HepG2 (cell line): ENCODE measurements at regions not wholly inside any gene's neighbourhood (a gene's known extent, or its start where the extent isn't known, plus 50 kb on each side); places are given as distances from the start of the nearest gene placed in this dataset.

Source experiments
- ATAC-seq: fragments of 200-7000 bp; cut with Tn5 transposase; 3 replicates; pipeline ENCODE4 v1.9.1; 2020; ENCODE audit warnings: mild to moderate bottlenecking, moderate library complexity
- BruUV-seq: library from RNA; stranded (reverse); fragments of 400-500 nt; replicated peaks from 2 replicates; lab custom pipeline; 2021; lab: Mats Ljungman, UMichigan
- CTCF ChIA-PET: fragments of 300-600 bp; formaldehyde crosslinking; extraction: SDS; loops from one replicate; lab custom pipeline; 2021; ENCODE audit warnings: low total read pairs, inconsistent platforms, low intra/inter-chr PET ratio; lab: Yijun Ruan, JAX
- POLR2A ChIA-PET: fragments of 350-600 bp; sonication (Branson Sonifier 250); formaldehyde crosslinking; loops from one replicate; lab custom pipeline; 2020; ENCODE audit warnings: antibody characterized with exemption, inconsistent platforms; lab: Yijun Ruan, JAX
- DNase-seq: peaks from one replicate; pipeline ENCODE4 v3.0.0-alpha.2; 2015; ENCODE audit warnings: low spot score
- FAIRE-seq: peaks from 3 replicates; lab custom pipeline; 2011; peaks lifted over from hg19 to GRCh38; lab: Jason Lieb, UNC
- H2AFZ ChIP-seq: one replicate; pipeline ENCODE4 v1.6.1; 2011; ENCODE audit warnings: low read length, inconsistent platforms
- H3K27ac ChIP-seq: fragments of 300-600 bp; 3 replicates; pipeline ENCODE4 v1.8.0; 2011; ENCODE audit warnings: mixed run types, mild to moderate bottlenecking, mixed read lengths, low read length, inconsistent platforms; ENCODE audit not compliant: insufficient read depth; ENCODE audit errors: extremely low read length
- H3K27me3 ChIP-seq, 2 experiments: fragments of 200-600 bp in 1 of 2; 2 replicates in 1 of 2; 3 replicates in 1 of 2; pipeline versions ENCODE4 v1.6.0 to v1.8.0; 2011; ENCODE audit warnings: low read length in 2 of 2, mild to moderate bottlenecking in 2 of 2, moderate library complexity in 2 of 2, inconsistent platforms in 1 of 2; ENCODE audit not compliant: insufficient read depth in 2 of 2, control insufficient read depth in 1 of 2
- H3K36me3 ChIP-seq, 2 experiments: fragments of 200-600 bp in 1 of 2; replicated peaks in 1 of 2; 2 replicates in 1 of 2; 3 replicates in 1 of 2; pipeline versions ENCODE4 v1.5.1 to v1.8.0; 2011; ENCODE audit warnings: low read length in 2 of 2, inconsistent platforms in 1 of 2; ENCODE audit not compliant: insufficient read depth in 2 of 2, control insufficient read depth in 1 of 2
- H3K4me1 ChIP-seq: 2 replicates; pipeline ENCODE4 v1.5.1; 2012; ENCODE audit warnings: low read length, inconsistent platforms; ENCODE audit not compliant: insufficient read depth
- H3K4me2 ChIP-seq: 2 replicates; pipeline ENCODE4 v1.6.0; 2011; ENCODE audit warnings: low read depth, low read length, inconsistent platforms
- H3K4me3 ChIP-seq, 3 experiments: fragments of 200-600 bp in 1 of 3; sonication (generic), shearing (Covaris generic) in 1 of 3; replicated peaks in 1 of 3; 2 replicates each; pipeline ENCODE4 v1.5.1; 2011 to 2016; ENCODE audit warnings: low read length in 3 of 3, inconsistent platforms in 2 of 3, low read depth in 2 of 3, mild to moderate bottlenecking in 2 of 3, control low read depth in 1 of 3, mixed read lengths in 1 of 3; ENCODE audit not compliant: insufficient read depth in 1 of 3
- H3K79me2 ChIP-seq: one replicate; pipeline ENCODE4 v1.6.1; 2011; ENCODE audit warnings: low read length, inconsistent platforms; ENCODE audit not compliant: insufficient read depth
- H3K9ac ChIP-seq: 2 replicates; pipeline ENCODE4 v1.6.0; 2011; ENCODE audit warnings: mild to moderate bottlenecking, low read depth, low read length, inconsistent platforms; ENCODE audit not compliant: insufficient read depth
- H3K9me3 ChIP-seq: 2 replicates; pipeline ENCODE4 v1.5.1; 2012; ENCODE audit warnings: mild to moderate bottlenecking, low read length
- H4K20me1 ChIP-seq: 2 replicates; pipeline ENCODE4 v1.6.0; 2011; ENCODE audit warnings: inconsistent platforms, mild to moderate bottlenecking, low read length, moderate library complexity; ENCODE audit not compliant: insufficient read depth
- RELA ChIP-seq: sonication (generic); formaldehyde crosslinking; IDR thresholded peaks from 2 replicates; pipeline ENCODE4 v1.4.0; 2020; ENCODE audit warnings: missing genetic modification reagents
- TRIM22 ChIP-seq: fragments of 450-650 bp; IDR thresholded peaks from 2 replicates; pipeline ENCODE4 v1.6.1; 2017
- ZBTB43 ChIP-seq: sonication (generic); formaldehyde crosslinking; conservative IDR thresholded peaks from 2 replicates; pipeline ENCODE4 v1.4.0; 2020; ENCODE audit warnings: missing genetic modification reagents
- ZNF383 ChIP-seq: sonication (generic); formaldehyde crosslinking; IDR thresholded peaks from 2 replicates; pipeline ENCODE4 v1.4.0; 2020; ENCODE audit warnings: missing genetic modification reagents, mild to moderate bottlenecking, borderline replicate concordance
- ZNF512 ChIP-seq: sonication (generic); formaldehyde crosslinking; IDR thresholded peaks from 2 replicates; pipeline ENCODE4 v1.4.0; 2020; ENCODE audit warnings: mild to moderate bottlenecking, missing genetic modification reagents
- ZNF605 ChIP-seq: sonication (generic); formaldehyde crosslinking; IDR thresholded peaks from 2 replicates; pipeline ENCODE4 v1.8.0; 2022; ENCODE audit warnings: mild to moderate bottlenecking, missing genetic modification reagents
- ZNF777 ChIP-seq: sonication (generic); formaldehyde crosslinking; IDR thresholded peaks from 2 replicates; pipeline ENCODE4 v1.4.0; 2020; ENCODE audit warnings: missing genetic modification reagents
- WGBS: methylation state at CpG from one replicate; pipeline ENCODE4 v1.1.6; 2017; ENCODE audit warnings: low lambda C conversion rate; 5-methylcytosine and 5-hydroxymethylcytosine counted together
- in situ Hi-C: cut with HindIII; loops from 2 replicates; pipeline ENCODE4 v1.10.0; 2017; ENCODE audit warnings: low pct_unique_long_range_greater_than_20kb; ENCODE audit not compliant: extremely low pct_ligation_motif_present
- intact Hi-C: fragments of 100-400 bp; cut with micrococcal nuclease; formaldehyde crosslinking; loops from one replicate; pipeline ENCODE4 v1.10.0; 2022; ENCODE audit not compliant: unreplicated experiment

- TF ChIP-seq TRIM22 = no peak
- TF ChIP-seq, all 625 proteins: peak for 0
Observed at GRCh38 chr21:20667931-20668330, 330.3 kb upstream of the NCAM2 start (continued).

GRCh38 chr21:20685475-20685874, 312.7 kb upstream of the NCAM2 start:
- no TSS peak for BruUV-seq
- in situ Hi-C loops = no loop called here

More at GRCh38 chr21:20685475-20685874, 312.7 kb upstream of the NCAM2 start:
- 3% methylated on average over 1 of the region's 1 CpG for WGBS
- no peaks in the 10 kb centered on the region for H4K20me1 ChIP-seq
- no peak overlapping the region for H3K9ac ChIP-seq
- H3K27ac ChIP-seq = no peak overlapping the region
- no peaks in the 10 kb centered on the region for H3K79me2 ChIP-seq
- H3K36me3 ChIP-seq = no peaks in the 10 kb centered on the region
- no peak for FAIRE-seq
- no peaks in the 10 kb centered on the region for H3K27me3 ChIP-seq
- intact Hi-C loops = no loop called here
- H2AFZ ChIP-seq = no peak overlapping the region
- no peak for ATAC-seq
- no peaks in the 10 kb centered on the region for H3K4me1 ChIP-seq
- H3K9me3 ChIP-seq = peaks cover 82% of the 10 kb centered on the region
- TF ChIP-seq ZNF777 (no peak), ZBTB43 (no peak), ZNF605 (CRISPR knock-in tag) (no peak), ZNF512 (CRISPR knock-in tag) (no peak), ZNF383 (no peak), RELA (CRISPR knock-in tag) (no peak)
- POLR2A ChIA-PET = no interaction called here
- CTCF ChIA-PET = no interaction called here
- H3K4me2 ChIP-seq = no peak overlapping the region
- no peak overlapping the region for H3K4me3 ChIP-seq
- DNase-seq = no peak
